Frontal cortex (tissue), 3 donors: ENCODE measurements at regions not wholly inside any gene's neighbourhood (a gene's known extent, or its start where the extent isn't known, plus 50 kb on each side); places are given as distances from the start of the nearest gene placed in this dataset.
A peak's percentile ranks its signal among the peaks of the same experiment; 100 is the strongest.

Experiments
- DNase-seq, 2 donors: peaks; one replicate each; pipeline ENCODE4 v3.0.0; 2012; ENCODE audit warnings: low spot score in 2 of 2
- FAIRE-seq: peaks from 2 replicates; lab custom pipeline; 2012; peaks lifted over from hg19 to GRCh38; lab: Jason Lieb, UNC
- donor health status: control.
- donor health status: control.
- donor health status: control.

DNA sequence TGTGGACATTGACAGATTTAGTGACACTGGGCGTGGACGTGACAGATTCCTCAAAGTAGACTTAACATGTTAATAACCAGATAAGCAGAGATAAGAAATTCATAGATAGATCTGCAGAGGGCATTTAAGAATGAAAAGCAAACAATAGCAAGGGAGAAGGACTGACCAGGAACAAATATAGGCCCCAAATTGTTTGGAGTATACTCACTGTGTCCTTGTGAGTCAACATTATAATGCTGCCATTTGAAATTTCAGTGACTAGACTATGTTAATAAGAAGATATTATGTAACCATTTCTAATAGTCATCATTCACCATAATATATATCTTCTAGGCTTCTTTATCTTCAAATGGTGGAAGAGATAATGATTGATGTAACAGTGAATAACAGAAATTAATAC is 78.1 kb upstream of the SLC38A11 start:
- DNase-seq (no peak), FAIRE-seq (no peak)

DNA sequence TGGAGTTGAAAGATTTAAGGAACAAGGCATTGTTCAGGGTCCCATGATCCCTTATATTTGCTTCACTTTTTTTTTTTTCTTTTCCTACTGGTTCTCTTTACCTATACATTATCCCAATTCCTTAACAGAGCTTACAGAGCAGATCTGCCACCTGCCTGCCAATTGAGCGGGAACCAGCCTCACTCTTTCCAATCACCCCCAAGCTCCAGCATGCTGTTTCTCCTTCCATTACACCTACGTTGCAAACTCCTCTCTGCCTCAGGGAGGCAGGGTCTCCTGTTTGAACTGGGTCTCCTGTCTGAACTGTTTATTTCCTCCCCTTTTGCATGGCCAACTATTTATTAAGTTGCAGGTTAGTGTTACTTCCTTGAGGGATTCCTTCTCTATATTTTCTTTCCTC is 77.2 kb upstream of the SLC38A11 start:
- DNase-seq = no peak
- FAIRE-seq = no peak

DNA sequence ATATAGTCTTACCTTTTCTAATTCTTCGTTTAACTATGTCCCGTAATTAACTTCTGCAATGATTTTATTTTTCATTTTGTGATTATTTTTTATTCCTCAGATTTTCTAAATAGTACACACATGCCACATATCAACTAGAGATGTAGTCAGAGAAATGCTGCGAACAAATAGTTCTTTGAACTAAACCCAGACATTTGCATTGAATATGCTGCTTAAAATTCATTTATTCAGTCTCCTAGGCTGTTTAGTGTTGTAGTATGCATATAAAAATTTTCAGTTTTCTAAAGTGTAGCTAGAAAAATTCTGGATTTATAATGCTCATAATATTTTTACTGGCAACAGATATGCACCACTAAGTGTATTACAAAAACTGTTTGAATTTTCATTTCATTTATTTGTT is 68.9 kb upstream of the SLC38A11 start:
- no peak for DNase-seq
- FAIRE-seq = no peak

DNA sequence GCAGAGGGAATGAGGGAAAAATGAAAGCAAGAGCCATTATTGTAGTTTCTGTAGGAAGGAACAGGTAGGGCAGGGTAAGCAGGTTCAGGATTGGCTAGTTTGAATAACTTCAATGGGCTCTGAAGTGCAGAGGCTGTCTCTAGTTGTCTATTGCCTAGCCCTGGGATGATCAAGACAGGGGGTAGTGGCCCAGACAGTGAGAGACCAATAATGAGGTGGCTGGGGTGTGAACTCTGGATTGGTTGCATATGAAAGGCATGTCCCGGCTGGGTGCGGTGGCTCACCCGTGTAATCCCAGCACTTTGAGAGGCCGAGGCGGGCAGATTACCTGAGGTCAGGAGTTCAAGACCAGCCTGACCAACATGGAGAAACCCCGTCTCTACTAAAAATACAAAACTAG is 67.5 kb upstream of the SLC38A11 start:
- FAIRE-seq (no peak), DNase-seq (no peak)

DNA sequence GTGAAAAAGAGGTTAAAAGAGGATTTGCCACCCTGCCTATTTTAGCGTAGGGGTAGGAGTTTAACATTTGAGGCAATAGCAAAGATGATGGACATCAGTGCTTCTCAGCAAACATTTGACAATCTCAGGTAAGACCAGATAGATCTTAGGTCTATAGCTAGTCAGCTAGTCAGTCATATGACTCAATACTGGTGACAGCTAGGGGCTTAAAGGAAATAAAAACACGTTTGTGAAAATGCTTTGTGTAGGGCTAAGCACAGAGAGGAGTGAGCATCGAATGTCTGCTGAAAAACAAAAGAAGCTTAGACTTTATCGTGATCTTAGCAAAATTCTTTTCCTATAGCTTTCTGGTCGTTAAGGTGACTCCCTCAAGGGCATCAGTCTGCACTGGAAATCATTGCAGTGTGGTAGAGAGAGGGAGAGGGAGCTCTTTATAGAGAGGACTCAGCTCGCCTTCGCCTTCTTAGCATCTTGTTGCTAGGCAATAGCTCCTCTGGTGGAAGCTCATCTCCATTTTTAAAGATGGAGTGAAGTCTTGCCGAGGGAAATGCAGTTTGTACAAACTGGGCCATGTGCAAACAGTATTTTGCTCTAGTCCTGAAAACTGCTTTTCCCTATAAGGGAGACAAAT is 62.8 kb upstream of the SLC38A11 start:
- peak in 1 of 2 donors; percentile 31 for DNase-seq
- FAIRE-seq = no peak

DNA sequence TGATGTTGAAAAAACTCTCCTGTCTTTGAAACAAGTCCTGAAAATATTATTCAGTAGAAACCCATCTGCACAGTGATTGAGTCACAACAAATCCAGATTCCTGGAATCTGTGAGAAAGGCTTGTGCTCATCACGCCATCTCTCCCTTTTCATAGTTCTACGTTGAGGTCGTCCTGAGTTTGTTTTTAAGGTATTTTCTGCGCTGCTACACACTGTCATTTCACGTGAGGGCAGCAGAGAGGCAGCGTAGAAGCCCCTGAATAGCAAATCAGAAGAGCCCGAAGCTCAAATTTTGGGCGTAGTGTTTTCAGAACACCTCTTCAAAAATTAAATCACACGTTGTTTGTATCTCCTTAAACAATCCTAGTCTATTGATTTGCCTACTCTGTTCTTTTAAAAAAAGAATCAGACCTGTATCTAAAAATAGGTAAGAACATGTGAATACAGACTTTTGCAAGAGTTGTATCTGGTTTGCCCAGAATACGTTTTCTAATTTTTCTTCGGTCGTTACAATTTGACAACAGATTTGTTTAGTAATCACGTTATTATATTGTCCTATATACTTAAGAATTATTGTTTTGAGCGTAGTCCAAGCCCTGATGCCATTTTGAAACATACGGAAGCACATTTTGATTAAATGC is 61.6 kb upstream of the SLC38A11 start:
- DNase-seq (peak in 1 of 2 donors; percentile 32), FAIRE-seq (no peak)

DNA sequence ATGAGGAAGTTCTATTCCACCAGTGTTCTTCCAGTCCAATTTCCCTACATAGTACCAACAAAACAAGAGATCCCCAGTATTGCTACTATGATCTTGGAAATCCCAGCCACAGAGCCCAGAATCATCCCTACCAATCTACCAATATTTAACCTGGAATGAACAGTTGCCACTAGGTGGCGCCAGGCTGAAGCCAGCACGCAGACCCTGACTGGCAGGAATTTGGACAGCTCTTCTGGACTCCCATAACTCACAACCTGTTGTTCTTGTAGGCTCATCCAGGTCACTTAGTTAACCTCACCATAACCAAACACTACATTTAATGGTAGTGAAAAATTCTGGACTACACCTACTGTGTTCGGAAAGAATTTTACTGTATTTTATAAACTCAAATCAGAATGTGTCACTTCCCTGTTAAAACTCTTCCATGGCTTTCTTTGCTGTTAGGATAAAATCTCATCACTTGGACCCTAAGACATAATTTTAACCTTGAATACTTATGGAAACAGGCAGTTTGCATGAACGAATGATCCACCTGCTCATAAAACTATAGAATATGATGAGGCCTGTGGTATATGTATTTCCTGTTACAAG is 59.8 kb upstream of the SLC38A11 start:
- DNase-seq = peak; percentile 10 to 25
- FAIRE-seq = no peak

DNA sequence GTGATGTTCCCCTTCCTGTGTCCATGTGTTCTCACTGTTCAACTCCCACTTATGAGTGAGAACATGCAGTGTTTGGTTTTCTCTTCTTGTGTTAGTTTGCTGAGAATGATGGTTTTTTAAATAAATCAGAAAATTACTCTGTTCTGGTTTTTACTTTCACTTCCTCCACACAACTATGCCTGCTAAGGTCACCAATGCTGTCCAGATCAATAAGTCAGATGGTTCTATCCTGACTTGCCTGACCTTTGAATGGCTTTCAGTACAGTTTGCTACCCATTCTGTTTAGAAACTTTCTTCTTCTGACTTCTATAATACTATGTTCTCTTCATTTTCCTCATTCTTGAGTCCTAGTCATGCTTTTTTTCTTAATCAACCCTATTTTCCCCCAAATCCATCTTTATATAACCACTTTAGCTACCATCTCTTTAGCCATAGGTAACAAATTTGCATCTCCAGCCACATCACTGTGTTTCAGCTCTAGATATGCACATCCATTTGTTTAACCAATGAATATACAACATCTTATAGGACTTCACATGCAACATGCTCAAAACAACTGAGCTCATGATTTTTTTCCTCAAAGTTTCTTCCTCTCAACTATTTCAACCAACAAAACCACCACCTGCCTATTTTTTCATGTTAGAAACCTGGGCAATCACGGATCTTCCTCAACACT is 58.8 kb upstream of the SLC38A11 start:
- FAIRE-seq (no peak), DNase-seq (no peak)

DNA sequence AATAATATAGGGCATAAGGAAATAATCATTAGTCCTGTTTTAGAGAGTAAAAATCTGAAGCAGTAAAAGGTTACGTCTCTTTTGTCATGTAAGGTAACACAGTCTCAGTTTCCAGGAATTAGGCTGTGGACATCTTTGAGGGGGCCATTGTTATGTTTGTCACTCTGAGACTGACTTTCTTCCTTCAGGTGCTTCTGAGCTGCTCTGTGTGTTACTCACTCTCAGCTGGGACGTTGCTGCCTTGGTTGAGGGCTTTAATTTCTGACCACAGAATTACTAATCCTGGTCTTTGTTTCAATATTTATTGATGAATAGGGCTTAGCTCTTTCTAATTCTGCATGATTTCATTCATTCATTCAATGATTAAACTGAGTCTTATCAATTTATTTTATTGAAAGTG is 55.9 kb upstream of the SLC38A11 start:
- DNase-seq (no peak), FAIRE-seq (no peak)

DNA sequence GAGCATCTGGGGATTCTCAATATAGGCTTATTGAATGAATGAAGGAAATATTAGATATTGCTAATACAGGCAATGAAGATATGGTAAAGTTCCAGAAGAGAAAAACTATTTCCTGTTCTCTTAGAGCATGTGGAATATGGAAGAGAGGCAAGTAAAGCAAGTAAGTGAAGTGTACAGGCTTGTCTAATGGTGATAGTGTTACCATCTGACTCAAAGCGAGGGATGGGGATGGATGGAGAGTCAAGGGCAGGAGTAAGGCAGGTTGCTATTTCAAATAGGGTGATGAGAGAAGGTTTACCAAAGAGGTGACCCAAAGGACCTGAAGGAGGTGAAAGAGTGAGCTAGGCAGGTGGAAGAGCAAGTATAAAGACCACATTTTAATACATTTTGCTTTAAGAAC is 55.2 kb upstream of the SLC38A11 start:
- no peak for DNase-seq
- FAIRE-seq = no peak

DNA sequence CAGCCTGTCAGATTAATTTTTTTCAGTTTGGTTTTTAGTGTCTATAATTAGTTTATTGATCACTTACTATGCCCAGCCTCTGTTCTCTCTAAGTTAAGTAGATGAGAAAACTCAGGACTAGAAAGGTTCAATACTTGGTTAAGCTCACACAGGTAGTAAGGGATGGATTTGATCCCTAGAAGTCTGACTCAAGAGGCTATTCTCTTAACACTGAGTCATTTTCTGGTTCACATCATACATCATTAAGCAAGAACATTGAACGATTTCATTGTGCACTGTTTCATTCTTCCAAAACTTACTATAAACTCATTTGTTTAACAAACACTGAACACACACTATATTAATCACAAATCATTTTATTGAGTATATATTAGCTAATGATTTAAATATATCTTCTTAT is 54.1 kb upstream of the SLC38A11 start:
- no peak for FAIRE-seq
- DNase-seq = no peak

DNA sequence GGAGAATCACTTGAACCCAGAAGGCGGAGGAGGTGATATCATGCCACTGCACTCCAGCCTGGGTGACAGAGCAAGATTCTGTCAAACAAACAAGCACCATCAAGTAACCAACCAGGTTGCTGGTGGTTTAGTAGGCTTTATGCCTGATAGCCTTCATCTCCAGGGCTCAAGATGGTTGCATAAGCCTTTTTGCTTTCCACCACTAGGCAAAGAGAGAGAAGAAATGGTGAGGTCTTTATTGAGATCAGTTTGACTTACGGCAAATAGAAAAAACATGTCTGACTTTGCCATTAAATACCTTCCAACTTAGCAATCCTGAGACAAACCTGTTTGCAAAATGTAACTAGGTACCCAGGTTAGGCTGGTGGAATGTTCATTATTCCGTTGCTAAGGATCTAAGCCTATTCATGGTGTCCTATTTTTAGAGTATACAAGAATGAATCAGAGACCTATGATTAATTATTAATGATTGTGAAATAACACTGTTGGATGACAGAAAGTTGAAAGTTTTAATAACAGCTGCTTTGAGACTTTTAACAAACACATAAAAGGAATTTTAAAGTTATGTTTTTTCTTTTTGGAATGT is 53.5 kb upstream of the SLC38A11 start:
- DNase-seq (no peak), FAIRE-seq (no peak)

DNA sequence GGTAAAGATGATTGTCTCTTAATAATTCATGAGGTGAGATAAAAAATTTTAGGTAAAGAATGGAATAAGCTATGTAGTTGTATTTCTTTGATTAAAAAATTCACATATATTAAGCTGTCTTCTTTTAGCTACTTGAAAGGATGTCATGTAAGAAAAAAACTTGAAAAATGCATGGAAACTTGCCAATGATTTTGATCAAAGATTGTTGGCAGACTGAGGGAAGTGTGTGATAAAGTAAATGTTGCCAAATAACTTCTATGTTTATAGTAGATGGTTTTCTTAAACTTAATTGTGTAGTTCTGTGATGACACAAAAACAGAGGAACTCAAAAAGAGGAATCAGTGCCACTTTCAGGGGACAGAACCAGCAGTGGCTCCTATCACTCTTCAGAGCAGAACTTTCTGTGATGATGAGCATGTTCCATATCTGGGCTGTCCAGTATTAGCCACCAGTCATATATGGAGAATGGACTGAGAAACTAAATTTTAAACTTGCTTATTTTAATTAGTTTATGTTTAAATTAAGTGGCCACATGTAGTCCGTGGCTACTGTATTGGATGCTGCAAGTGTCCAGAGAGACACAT is 51.9 kb upstream of the SLC38A11 start:
- DNase-seq = no peak
- no peak for FAIRE-seq
